HG02840 (cell line): ENCODE measurements at regions not wholly inside any gene's neighbourhood (a gene's known extent, or its start where the extent isn't known, plus 50 kb on each side); places are given as distances from the start of the nearest gene placed in this dataset.
"Not testable (repeated sequence)": the region's sequence is repeated elsewhere in the genome, so short reads cannot be mapped to it uniquely, and the experiment has no call there.

Experiments used
- ATAC-seq: cut with Tn5 transposase; IDR thresholded peaks from one replicate; pipeline ENCODE4 v1.9.1; 2021; ENCODE audit warnings: mild to moderate bottlenecking, moderate library complexity, moderate number of reproducible peaks; ENCODE audit not compliant: unreplicated experiment, low FRiP score

- no peak for ATAC-seq
These were observed 69.2 kb upstream of the SSBP3 start for GRCh38 chr1:54475357-54475881.

GRCh38 chr1:54474310-54475251 is 68.4 kb upstream of the SSBP3 start:
- no peak for ATAC-seq

- ATAC-seq, result no peak
These were observed 65.4 kb upstream of the SSBP3 start for GRCh38 chr1:54471588-54471987.

- not testable (repeated sequence) for ATAC-seq
These were observed 63.2 kb upstream of the SSBP3 start for GRCh38 chr1:54469444-54469843.

- not testable (repeated sequence) for ATAC-seq
These were observed 62.3 kb upstream of the SSBP3 start for GRCh38 chr1:54468288-54469084.

- ATAC-seq, result no peak
These were observed 59.2 kb upstream of the SSBP3 start for GRCh38 chr1:54465351-54465811.

GRCh38 chr1:54464477-54465146 is 58.4 kb upstream of the SSBP3 start:
- ATAC-seq, result no peak

GRCh38 chr1:54464031-54464476 is 57.9 kb upstream of the SSBP3 start:
- no peak for ATAC-seq

- ATAC-seq, result no peak
These were observed 57.3 kb upstream of the SSBP3 start for GRCh38 chr1:54463259-54464030.

GRCh38 chr1:54462597-54463258 is 56.5 kb upstream of the SSBP3 start:
- ATAC-seq, result no peak

- ATAC-seq, result no peak
These were observed 55.8 kb upstream of the SSBP3 start for GRCh38 chr1:54461731-54462596.

GRCh38 chr1:54460861-54461387 is 54.7 kb upstream of the SSBP3 start:
- no peak for ATAC-seq

- ATAC-seq, result no peak
These were observed 54.2 kb upstream of the SSBP3 start for GRCh38 chr1:54460351-54460750.

GRCh38 chr1:54459726-54460191 is 53.6 kb upstream of the SSBP3 start:
- no peak for ATAC-seq

- no peak for ATAC-seq
These were observed 52.9 kb upstream of the SSBP3 start for GRCh38 chr1:54459140-54459539.

GRCh38 chr1:54456921-54457529 is 50.8 kb upstream of the SSBP3 start:
- no peak for ATAC-seq

- no peak for ATAC-seq
These were observed 50.2 kb upstream of the SSBP3 start for GRCh38 chr1:54456361-54456760.
